ENCODE measurements at regions not wholly inside any gene's neighbourhood (a gene's known extent, or its start where the extent isn't known, plus 50 kb on each side); places are given as distances from the start of the nearest gene placed in this dataset.

DNA sequence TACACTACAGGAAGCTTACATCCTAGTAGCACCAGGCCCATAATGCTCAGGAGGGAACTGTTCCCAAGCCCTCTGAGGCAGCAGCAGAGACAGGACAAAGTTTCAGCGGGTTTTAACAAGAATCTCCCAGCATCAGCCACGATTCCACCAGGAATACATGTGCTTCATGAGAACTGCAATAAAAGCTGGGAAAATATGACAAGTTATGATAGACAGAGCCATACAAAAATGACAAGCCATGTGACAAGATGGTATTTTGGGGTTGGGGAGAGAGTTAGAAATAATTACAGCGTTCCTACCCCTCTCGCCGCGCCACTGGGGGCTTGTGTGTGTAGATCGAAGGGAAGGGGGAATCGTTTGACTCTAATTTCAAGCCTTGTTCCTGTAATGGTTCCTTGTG lies 112.7 kb upstream of the CTBP2 start (continued):
- TF ChIP-seq, protein P1, sequence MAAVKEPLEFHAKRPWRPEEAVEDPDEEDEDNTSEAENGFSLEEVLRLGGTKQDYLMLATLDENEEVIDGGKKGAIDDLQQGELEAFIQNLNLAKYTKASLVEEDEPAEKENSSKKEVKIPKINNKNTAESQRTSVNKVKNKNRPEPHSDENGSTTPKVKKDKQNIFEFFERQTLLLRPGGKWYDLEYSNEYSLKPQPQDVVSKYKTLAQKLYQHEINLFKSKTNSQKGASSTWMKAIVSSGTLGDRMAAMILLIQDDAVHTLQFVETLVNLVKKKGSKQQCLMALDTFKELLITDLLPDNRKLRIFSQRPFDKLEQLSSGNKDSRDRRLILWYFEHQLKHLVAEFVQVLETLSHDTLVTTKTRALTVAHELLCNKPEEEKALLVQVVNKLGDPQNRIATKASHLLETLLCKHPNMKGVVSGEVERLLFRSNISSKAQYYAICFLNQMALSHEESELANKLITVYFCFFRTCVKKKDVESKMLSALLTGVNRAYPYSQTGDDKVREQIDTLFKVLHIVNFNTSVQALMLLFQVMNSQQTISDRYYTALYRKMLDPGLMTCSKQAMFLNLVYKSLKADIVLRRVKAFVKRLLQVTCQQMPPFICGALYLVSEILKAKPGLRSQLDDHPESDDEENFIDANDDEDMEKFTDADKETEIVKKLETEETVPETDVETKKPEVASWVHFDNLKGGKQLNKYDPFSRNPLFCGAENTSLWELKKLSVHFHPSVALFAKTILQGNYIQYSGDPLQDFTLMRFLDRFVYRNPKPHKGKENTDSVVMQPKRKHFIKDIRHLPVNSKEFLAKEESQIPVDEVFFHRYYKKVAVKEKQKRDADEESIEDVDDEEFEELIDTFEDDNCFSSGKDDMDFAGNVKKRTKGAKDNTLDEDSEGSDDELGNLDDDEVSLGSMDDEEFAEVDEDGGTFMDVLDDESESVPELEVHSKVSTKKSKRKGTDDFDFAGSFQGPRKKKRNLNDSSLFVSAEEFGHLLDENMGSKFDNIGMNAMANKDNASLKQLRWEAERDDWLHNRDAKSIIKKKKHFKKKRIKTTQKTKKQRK (IDR thresholded peaks at IDR 0.05; ENCODE audit: low read depth, low read length), result no peak
- TF ChIP-seq GATAD2B (conservative IDR thresholded peaks at IDR 0.05; ENCODE audit: low read depth) (no peak), BMI1 (IDR thresholded peaks at IDR 0.05; ENCODE audit: borderline replicate concordance) (no peak), CREM (IDR thresholded peaks at IDR 0.05; ENCODE audit: low read depth) (no peak), HDAC2 (IDR thresholded peaks at IDR 0.05) (no peak), KAT2A (conservative IDR thresholded peaks at IDR 0.05; ENCODE audit: control insufficient read depth, low read depth, low read length) (no peak), ASH2L (IDR thresholded peaks at IDR 0.05; ENCODE audit: borderline replicate concordance, low read depth) (no peak), IRF4 (IDR thresholded peaks at IDR 0.05; ENCODE audit: low read depth, low read length) (no peak), HDGF (IDR thresholded peaks at IDR 0.05) (no peak), POU2F2 (IDR thresholded peaks at IDR 0.05; ENCODE audit: borderline replicate concordance, low read depth, low read length) (no peak), NBN (IDR thresholded peaks at IDR 0.05) (no peak), CREB1 (IDR thresholded peaks at IDR 0.05; ENCODE audit: low read depth) (no peak)
- TF ChIP-seq, protein P2, sequence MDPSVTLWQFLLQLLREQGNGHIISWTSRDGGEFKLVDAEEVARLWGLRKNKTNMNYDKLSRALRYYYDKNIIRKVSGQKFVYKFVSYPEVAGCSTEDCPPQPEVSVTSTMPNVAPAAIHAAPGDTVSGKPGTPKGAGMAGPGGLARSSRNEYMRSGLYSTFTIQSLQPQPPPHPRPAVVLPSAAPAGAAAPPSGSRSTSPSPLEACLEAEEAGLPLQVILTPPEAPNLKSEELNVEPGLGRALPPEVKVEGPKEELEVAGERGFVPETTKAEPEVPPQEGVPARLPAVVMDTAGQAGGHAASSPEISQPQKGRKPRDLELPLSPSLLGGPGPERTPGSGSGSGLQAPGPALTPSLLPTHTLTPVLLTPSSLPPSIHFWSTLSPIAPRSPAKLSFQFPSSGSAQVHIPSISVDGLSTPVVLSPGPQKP (IDR thresholded peaks at IDR 0.05; ENCODE audit: low read depth, low read length), result no peak
- TF ChIP-seq, protein P3, sequence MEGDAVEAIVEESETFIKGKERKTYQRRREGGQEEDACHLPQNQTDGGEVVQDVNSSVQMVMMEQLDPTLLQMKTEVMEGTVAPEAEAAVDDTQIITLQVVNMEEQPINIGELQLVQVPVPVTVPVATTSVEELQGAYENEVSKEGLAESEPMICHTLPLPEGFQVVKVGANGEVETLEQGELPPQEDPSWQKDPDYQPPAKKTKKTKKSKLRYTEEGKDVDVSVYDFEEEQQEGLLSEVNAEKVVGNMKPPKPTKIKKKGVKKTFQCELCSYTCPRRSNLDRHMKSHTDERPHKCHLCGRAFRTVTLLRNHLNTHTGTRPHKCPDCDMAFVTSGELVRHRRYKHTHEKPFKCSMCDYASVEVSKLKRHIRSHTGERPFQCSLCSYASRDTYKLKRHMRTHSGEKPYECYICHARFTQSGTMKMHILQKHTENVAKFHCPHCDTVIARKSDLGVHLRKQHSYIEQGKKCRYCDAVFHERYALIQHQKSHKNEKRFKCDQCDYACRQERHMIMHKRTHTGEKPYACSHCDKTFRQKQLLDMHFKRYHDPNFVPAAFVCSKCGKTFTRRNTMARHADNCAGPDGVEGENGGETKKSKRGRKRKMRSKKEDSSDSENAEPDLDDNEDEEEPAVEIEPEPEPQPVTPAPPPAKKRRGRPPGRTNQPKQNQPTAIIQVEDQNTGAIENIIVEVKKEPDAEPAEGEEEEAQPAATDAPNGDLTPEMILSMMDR (IDR thresholded peaks at IDR 0.05 in 2 of 3, conservative IDR thresholded peaks at IDR 0.05 in 1 of 3; ENCODE audit: control insufficient read depth in 2 of 3, extremely low read depth in 1 of 3, insufficient read depth in 1 of 3, low read depth in 3 of 3, low read length in 3 of 3), result no peak
- TF ChIP-seq, protein P4, sequence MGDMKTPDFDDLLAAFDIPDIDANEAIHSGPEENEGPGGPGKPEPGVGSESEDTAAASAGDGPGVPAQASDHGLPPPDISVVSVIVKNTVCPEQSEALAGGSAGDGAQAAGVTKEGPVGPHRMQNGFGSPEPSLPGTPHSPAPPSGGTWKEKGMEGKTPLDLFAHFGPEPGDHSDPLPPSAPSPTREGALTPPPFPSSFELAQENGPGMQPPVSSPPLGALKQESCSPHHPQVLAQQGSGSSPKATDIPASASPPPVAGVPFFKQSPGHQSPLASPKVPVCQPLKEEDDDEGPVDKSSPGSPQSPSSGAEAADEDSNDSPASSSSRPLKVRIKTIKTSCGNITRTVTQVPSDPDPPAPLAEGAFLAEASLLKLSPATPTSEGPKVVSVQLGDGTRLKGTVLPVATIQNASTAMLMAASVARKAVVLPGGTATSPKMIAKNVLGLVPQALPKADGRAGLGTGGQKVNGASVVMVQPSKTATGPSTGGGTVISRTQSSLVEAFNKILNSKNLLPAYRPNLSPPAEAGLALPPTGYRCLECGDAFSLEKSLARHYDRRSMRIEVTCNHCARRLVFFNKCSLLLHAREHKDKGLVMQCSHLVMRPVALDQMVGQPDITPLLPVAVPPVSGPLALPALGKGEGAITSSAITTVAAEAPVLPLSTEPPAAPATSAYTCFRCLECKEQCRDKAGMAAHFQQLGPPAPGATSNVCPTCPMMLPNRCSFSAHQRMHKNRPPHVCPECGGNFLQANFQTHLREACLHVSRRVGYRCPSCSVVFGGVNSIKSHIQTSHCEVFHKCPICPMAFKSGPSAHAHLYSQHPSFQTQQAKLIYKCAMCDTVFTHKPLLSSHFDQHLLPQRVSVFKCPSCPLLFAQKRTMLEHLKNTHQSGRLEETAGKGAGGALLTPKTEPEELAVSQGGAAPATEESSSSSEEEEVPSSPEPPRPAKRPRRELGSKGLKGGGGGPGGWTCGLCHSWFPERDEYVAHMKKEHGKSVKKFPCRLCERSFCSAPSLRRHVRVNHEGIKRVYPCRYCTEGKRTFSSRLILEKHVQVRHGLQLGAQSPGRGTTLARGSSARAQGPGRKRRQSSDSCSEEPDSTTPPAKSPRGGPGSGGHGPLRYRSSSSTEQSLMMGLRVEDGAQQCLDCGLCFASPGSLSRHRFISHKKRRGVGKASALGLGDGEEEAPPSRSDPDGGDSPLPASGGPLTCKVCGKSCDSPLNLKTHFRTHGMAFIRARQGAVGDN (IDR thresholded peaks at IDR 0.05), result no peak
